MV-4-11 (cell line): ENCODE measurements at regions not wholly inside any gene's neighbourhood (a gene's known extent, or its start where the extent isn't known, plus 50 kb on each side); places are given as distances from the start of the nearest gene placed in this dataset.
"Not testable (repeated sequence)": the region's sequence is repeated elsewhere in the genome, so short reads cannot be mapped to it uniquely, and the experiment has no call there.

ENCODE experiments used
- DNase-seq: peaks from one replicate; lab custom pipeline; 2025; lab: John Stamatoyannopoulos, UW

DNA sequence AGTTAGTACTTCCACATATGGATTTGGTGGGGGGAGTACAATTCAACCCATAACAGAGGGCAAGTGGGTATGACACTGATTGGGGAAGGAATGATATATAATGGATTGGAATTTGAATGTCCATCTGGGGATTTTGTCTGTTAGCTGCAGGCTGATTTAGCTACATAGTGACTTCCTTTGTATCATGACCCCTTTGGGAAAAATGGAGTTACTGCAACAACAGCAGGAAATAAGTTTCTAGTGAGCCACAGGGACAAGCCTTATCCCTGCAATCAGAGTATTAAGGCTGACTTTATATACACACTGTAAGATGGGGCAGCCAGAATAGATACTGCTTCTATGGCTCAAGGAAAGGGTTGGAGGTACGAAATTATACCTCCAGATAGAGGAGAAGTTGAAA lies 404.4 kb upstream of the MEIS1 start:
- no peak for DNase-seq

- DNase-seq: no peak
Measured at GRCh38 chr2:66024391-66024790, 410.5 kb upstream of the MEIS1 start.

DNA sequence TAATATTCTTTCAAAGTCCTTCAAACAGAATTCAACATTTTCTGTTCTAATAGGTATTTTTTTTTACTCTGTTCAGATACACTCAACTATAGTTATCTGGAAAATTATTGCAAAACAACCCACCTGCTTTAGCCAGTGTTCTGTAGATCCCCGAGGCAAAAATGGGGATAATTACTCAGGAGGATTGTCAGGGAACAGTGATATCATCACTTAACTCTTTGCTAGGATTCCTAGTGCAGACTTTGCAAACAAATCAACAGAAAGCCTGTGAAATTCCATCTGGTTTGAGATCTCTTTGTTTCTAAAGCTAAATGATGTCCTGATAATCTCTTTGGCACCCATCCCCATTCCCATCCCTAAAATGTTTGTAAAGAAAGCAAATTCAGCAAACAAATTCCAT lies 413.6 kb upstream of the MEIS1 start:
- no peak for DNase-seq

DNA sequence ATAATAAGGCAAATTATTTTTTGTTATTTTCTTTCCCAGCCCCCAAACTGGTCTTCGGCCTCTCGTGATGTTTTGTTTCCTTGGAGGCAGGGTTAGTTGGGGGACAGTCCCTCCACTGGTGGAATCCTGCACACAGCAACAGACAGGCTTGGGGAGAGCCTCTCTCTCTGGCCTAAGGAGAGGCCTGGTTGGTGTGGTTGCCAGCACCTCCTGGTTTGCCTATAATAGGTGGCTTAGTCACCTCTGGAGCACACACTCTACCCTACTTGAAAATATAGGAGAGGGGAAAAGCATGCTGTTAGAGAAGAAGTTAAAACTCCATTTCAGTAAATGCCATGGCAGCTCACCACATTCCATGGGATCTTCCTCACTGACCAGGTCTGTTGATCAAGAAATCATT lies 417.2 kb upstream of the MEIS1 start:
- DNase-seq: no peak

- DNase-seq: no peak
Measured at GRCh38 chr2:66014450-66014849, 420.5 kb upstream of the MEIS1 start.

- DNase-seq: no peak
Measured at GRCh38 chr2:66013456-66013855, 421.5 kb upstream of the MEIS1 start.

GRCh38 chr2:66003931-66004330 lies 431.0 kb upstream of the MEIS1 start:
- no peak for DNase-seq

GRCh38 chr2:66001538-66001937 lies 433.4 kb upstream of the MEIS1 start:
- DNase-seq: no peak

- DNase-seq: no peak
Measured at GRCh38 chr2:66000901-66001300, 434.0 kb upstream of the MEIS1 start.

DNA sequence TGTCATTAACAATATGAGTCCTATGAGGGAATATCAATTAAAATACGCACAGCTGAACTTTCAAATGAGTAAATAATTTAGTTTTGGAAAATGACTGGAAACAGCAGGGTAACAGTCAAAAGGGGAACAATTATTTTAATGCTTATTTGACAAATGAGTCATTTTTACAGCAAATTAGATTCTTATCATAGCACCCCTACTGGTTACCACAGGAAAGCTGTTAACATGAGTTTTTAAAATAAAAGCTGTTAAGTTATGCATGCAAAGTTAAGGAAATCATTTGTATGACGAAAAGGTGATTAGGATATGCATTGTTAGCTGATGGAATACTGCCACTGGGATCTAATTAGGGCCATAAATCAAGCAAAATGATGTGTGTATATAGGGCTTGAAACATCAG lies 435.1 kb upstream of the MEIS1 start:
- no peak for DNase-seq

DNA sequence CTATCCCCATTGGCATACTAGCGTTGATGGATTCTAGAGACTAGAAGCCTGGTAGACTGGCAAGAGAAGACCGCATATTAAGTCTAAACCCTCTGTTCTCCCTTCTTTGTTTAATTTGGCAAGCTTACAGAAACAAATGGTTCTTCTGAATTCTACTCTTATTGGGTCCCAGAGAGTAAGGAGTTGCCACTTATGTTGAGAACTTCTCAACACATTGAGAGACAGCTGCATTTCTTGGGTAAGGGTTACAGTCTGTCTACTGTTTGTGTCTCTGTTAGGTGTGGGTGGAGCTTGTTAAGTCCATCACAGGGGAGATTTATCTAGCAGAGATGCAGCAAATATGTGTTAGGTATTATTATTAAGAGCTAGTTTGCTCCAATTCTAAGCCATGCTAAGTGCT lies 435.8 kb upstream of the MEIS1 start:
- no peak for DNase-seq

- DNase-seq: no peak
Measured at GRCh38 chr2:65997961-65998360, 437.0 kb upstream of the MEIS1 start.

DNA sequence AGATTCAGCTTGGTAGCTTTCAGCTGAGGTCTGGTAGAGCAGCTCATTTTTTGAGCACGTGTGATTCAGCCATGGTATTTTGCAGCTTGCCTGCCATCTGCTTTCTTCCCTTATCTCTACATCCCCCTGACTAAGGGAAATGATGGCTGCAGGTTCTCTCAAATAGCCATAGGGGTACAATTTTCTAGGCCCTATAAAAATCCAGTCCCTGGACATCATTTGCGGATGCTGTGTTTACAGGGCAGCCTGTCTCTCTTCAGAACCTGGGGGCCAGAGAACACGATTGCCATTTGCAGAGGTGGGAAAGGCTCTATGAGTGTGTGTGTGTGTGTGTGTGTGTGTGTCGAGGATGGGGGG lies 442.7 kb upstream of the MEIS1 start:
- no peak for DNase-seq

DNA sequence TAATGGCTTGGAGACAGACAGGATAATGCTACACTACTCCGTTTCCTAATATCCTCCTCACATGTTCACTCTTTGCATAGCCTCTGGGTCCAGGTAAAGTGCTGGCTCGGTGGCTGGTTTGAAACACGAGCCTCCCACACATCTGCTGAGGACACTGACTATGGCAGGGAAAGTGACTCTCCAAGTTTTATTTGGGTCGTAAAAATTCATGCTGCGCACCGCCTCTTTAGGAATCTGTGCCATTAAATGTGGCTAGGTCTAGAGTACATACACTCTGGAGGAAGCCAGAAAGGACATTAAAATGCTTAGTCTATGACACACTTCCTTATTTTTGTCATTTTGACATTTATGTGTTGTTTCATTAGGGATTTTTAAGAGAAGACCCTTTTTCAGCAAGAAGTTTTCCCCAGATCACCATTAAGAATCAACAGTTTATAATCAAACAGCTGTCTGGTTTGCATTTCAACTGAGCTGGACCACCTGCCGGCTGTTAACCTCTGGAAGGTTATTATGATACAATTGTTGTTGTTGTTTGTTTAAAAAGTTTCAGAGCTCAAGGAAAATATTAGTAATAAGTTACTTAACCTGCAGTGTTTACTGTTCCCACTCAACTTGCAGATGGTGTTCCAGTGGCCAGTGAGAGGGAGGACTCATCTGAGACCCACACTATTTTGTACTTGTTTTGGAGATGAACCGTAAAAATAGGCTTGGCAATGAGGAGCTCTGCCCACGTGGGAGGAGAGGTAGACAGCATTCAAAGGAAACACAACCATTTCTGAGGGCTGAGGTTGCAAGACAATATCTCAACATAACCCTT lies 443.3 kb upstream of the MEIS1 start:
- no peak for DNase-seq

DNA sequence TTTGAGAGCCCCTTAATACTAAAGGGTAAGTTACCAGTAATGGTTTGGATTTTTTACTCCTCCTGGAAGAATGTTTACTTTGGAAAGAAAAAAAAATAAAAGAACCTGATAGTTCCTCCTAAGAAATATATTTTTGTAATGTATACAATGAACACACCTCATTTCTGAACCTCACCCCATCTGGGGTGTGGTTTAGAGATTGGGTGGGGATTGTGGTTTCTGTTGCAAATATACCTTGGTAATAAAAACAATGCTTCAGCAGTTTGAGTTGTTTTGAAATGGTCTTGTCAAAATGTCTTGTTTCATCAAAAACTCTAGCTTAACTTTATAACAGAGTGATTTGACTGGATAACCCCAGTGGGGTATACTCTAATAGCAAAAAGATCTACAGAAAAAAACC lies 448.9 kb upstream of the MEIS1 start:
- DNase-seq: no peak

DNA sequence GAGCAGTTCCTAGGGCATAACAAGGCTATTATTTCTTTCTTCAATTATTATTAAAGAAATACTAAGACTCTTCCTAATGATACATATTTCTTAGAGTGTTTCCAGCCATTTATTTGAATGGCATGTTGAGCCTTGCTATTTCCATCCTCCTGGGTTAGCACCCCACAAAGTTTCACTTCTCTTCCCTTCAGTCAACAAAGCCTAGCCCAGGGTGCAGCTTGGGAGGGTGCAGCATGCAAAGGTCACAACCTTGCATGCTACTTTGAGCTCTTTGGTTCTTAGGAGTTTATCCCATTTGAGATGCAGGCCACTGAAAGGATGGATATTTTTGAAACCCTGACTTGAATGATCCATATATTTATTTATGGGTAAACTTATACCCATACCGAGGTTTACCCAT lies 454.4 kb upstream of the MEIS1 start:
- peak; percentile 71 for DNase-seq

- DNase-seq: no peak
Measured at GRCh38 chr2:65979446-65979845, 455.5 kb upstream of the MEIS1 start.

- no peak for DNase-seq
Measured at GRCh38 chr2:65974067-65974723, 460.7 kb upstream of the MEIS1 start.

DNA sequence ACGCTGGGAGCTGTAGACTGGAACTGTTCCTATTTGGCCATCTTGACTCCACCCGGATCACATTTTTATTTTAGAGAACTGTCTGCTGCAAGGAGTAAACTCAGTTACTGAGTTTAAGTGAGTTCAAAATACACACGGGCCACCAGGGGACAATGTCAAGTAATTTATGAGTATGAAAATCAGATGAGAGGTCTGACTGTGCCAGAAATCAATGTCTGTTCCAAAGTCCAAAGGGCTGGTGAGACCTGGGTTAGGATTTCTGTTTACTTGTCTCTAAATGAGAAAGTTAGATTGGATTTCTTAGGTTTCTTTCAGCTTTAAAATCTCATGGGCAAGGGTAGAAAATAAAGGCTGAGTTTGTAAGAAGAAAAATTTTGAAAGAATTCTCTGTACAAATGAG lies 465.8 kb upstream of the MEIS1 start:
- DNase-seq: no peak

- DNase-seq: not testable (repeated sequence)
Measured at GRCh38 chr2:65963303-65963702, 471.6 kb upstream of the MEIS1 start.

GRCh38 chr2:65960953-65961352 lies 474.0 kb upstream of the MEIS1 start:
- no peak for DNase-seq

DNA sequence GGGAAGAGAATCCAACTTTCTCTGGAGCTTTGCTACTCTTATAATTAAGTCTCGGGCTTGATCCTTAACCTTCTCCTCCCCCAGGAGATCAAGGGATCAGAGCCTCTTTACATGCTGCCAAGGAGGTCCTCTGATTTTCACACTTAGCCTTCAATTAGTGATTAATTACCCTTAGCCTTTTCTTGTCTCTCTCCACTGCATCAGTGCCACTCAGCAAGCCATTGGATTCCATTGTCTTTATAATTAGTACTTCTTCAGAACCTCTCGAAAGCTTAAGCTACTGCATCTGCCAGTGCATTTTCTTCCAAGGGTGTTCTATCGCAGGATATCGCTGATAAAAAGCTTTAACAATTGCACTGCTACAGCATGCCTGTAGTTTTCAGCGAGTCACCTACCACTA lies 477.0 kb upstream of the MEIS1 start:
- DNase-seq: no peak

- no peak for DNase-seq
Measured at GRCh38 chr2:65957454-65957853, 477.5 kb upstream of the MEIS1 start.

GRCh38 chr2:65955259-65955658 lies 479.7 kb upstream of the MEIS1 start:
- no peak for DNase-seq
